ENCODE measurements at regions not wholly inside any gene's neighbourhood (a gene's known extent, or its start where the extent isn't known, plus 50 kb on each side); places are given as distances from the start of the nearest gene placed in this dataset.

GRCh38 chr12:25877446-25877845, 81.0 kb upstream of the RASSF8 start:
- TF ChIP-seq POLR2AphosphoS5 (IDR thresholded peaks at IDR 0.05) (no peak), EP300 (IDR thresholded peaks at IDR 0.05) (no peak), CTCF (IDR thresholded peaks at IDR 0.05) (no peak)

Measured in gastroesophageal sphincter (tissue), 3 donors.